ENCODE measurements at regions not wholly inside any gene's neighbourhood (a gene's known extent, or its start where the extent isn't known, plus 50 kb on each side); places are given as distances from the start of the nearest gene placed in this dataset.

DNA sequence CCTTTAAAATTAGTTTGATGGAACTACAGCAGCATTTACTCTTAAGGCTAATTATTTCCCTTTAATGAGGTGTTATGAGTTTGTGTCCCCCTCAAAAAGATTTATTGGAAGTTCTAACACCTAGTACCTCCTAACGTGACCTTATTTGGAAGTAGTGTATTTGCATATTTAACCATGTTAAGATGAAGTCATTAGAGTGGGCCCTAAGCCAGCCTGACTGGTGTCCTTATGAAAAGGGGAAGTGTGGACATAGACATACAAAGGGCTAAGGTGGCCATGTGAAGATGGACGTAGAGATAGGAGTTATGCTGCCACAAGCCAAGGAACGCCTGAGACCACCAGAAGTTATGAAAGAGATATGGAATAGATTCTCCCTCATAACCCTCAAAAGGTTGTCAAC is 985.4 kb upstream of the INTU start:
- H3K36me3 ChIP-seq (ENCODE audit: control insufficient read depth, insufficient read depth, low read length) = no peaks in the 10 kb centered on the region
- no peak overlapping the region for H2AFZ ChIP-seq (ENCODE audit: low read length)
- H3K27ac ChIP-seq (ENCODE audit: insufficient read depth, low read length) = no peak overlapping the region
- no peak overlapping the region for H3K4me2 ChIP-seq (ENCODE audit: extremely low read depth, insufficient read depth, low read length)
- no peak for DNase-seq (ENCODE audit: low read depth in 2 of 2)
- TF ChIP-seq EZH2 (IDR thresholded peaks at IDR 0.05; ENCODE audit: low read length, missing control alignments) = no peak
- TF ChIP-seq, protein P1, sequence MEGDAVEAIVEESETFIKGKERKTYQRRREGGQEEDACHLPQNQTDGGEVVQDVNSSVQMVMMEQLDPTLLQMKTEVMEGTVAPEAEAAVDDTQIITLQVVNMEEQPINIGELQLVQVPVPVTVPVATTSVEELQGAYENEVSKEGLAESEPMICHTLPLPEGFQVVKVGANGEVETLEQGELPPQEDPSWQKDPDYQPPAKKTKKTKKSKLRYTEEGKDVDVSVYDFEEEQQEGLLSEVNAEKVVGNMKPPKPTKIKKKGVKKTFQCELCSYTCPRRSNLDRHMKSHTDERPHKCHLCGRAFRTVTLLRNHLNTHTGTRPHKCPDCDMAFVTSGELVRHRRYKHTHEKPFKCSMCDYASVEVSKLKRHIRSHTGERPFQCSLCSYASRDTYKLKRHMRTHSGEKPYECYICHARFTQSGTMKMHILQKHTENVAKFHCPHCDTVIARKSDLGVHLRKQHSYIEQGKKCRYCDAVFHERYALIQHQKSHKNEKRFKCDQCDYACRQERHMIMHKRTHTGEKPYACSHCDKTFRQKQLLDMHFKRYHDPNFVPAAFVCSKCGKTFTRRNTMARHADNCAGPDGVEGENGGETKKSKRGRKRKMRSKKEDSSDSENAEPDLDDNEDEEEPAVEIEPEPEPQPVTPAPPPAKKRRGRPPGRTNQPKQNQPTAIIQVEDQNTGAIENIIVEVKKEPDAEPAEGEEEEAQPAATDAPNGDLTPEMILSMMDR (conservative IDR thresholded peaks at IDR 0.05 in 1 of 2, IDR thresholded peaks at IDR 0.05 in 1 of 2; ENCODE audit: low read depth in 1 of 2, low read length in 2 of 2) = no peak
- H3K9ac ChIP-seq (ENCODE audit: insufficient read depth, low read length) = no peak overlapping the region
- H3K4me1 ChIP-seq (ENCODE audit: control insufficient read depth, extremely low read depth, insufficient read depth, low read length) = no peaks in the 10 kb centered on the region
- H4K20me1 ChIP-seq (ENCODE audit: control insufficient read depth, extremely low read depth, insufficient read depth, low read length) = no peaks in the 10 kb centered on the region
- H3K9me3 ChIP-seq (ENCODE audit: control insufficient read depth, insufficient read depth, low read depth, low read length) = no peaks in the 10 kb centered on the region
- no peaks in the 10 kb centered on the region for H3K79me2 ChIP-seq (ENCODE audit: control insufficient read depth, insufficient read depth, low read length)
- H3K4me3 ChIP-seq (replicated peaks in 1 of 4; ENCODE audit: control extremely low read depth in 1 of 4, insufficient read depth in 1 of 4, low read depth in 3 of 4, low read length in 4 of 4) = no peak overlapping the region
- no peaks in the 10 kb centered on the region for H3K27me3 ChIP-seq (ENCODE audit: control insufficient read depth, insufficient read depth, low read length)

DNA sequence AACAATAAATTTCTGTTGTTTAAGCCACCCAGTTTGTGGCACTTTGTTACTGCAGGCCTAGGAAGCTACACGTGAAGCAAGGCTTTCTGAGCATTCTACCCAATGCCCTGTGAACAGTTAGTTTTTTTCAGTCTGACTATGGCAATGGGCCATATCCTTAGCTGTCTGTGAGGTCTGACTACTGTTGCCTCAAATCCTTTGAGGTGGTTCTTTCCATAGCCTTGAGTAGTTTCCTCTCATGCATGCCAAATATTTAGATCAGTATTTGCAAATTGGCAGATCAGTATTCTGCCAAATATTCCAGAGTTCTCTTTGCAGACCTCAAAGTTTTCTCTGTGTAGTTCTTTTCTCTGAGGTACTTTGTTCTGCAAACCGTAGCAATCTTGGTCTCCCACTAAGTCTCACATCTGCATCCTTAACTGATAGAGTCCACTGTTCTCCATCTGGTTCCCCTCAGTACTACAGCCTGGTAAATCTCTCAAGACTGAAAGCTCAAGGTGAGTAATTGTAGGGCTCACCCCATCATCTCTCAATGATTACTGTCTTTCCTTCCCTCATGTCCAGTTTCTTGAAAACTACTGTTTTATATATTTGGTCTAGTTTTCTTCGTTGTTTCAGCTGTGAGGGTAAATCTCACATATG is 984.9 kb upstream of the INTU start:
- Histone ChIP-seq H3K9ac (ENCODE audit: insufficient read depth, low read length) (no peak overlapping the region), H3K27me3 (ENCODE audit: control insufficient read depth, insufficient read depth, low read length) (no peaks in the 10 kb centered on the region), H3K36me3 (ENCODE audit: control insufficient read depth, insufficient read depth, low read length) (no peaks in the 10 kb centered on the region), H3K9me3 (ENCODE audit: control insufficient read depth, insufficient read depth, low read depth, low read length) (no peaks in the 10 kb centered on the region), H4K20me1 (ENCODE audit: control insufficient read depth, extremely low read depth, insufficient read depth, low read length) (no peaks in the 10 kb centered on the region), H3K27ac (ENCODE audit: insufficient read depth, low read length) (no peak overlapping the region), H3K79me2 (ENCODE audit: control insufficient read depth, insufficient read depth, low read length) (no peaks in the 10 kb centered on the region), H3K4me3 (replicated peaks in 1 of 4; ENCODE audit: control extremely low read depth in 1 of 4, insufficient read depth in 1 of 4, low read depth in 3 of 4, low read length in 4 of 4) (no peak overlapping the region), H3K4me2 (ENCODE audit: extremely low read depth, insufficient read depth, low read length) (no peak overlapping the region), H3K4me1 (ENCODE audit: control insufficient read depth, extremely low read depth, insufficient read depth, low read length) (no peaks in the 10 kb centered on the region), H2AFZ (ENCODE audit: low read length) (no peak overlapping the region)
- TF ChIP-seq EZH2 (IDR thresholded peaks at IDR 0.05; ENCODE audit: low read length, missing control alignments) = no peak
- TF ChIP-seq, protein P1 (conservative IDR thresholded peaks at IDR 0.05 in 1 of 2, IDR thresholded peaks at IDR 0.05 in 1 of 2; ENCODE audit: low read depth in 1 of 2, low read length in 2 of 2) = no peak
- DNase-seq (ENCODE audit: low read depth in 2 of 2) = peak; percentile 17 to 73

DNA sequence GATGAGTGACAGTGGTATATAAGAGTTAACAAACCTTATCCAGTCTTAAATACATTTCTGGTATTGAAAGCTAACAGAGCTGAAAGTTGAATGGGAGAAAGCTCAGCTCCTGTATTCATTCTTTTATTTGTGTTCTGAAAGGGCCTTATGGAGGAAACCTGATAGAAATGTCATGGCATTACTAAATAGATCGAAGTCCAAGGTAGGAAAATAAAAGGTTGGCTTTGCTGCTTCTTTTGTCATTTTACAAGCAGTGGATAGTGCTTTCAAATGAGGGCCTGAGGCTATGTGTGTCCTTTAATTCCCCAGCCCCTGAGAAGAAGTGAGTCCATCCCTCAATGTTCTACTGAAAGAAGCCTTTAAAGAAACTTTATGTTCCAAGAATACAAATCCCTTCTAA is 974.3 kb upstream of the INTU start:
- no peaks in the 10 kb centered on the region for H4K20me1 ChIP-seq (ENCODE audit: control insufficient read depth, extremely low read depth, insufficient read depth, low read length)
- no peaks in the 10 kb centered on the region for H3K27me3 ChIP-seq (ENCODE audit: control insufficient read depth, insufficient read depth, low read length)
- H3K9me3 ChIP-seq (ENCODE audit: control insufficient read depth, insufficient read depth, low read depth, low read length) = no peaks in the 10 kb centered on the region
- H2AFZ ChIP-seq (ENCODE audit: low read length) = no peak overlapping the region
- no peaks in the 10 kb centered on the region for H3K4me1 ChIP-seq (ENCODE audit: control insufficient read depth, extremely low read depth, insufficient read depth, low read length)
- no peaks in the 10 kb centered on the region for H3K79me2 ChIP-seq (ENCODE audit: control insufficient read depth, insufficient read depth, low read length)
- H3K36me3 ChIP-seq (ENCODE audit: control insufficient read depth, insufficient read depth, low read length) = no peaks in the 10 kb centered on the region
- H3K9ac ChIP-seq (ENCODE audit: insufficient read depth, low read length) = no peak overlapping the region
- no peak overlapping the region for H3K27ac ChIP-seq (ENCODE audit: insufficient read depth, low read length)
- no peak overlapping the region for H3K4me2 ChIP-seq (ENCODE audit: extremely low read depth, insufficient read depth, low read length)
- DNase-seq (ENCODE audit: low read depth in 2 of 2) = no peak
- no peak overlapping the region for H3K4me3 ChIP-seq (replicated peaks in 1 of 4; ENCODE audit: control extremely low read depth in 1 of 4, insufficient read depth in 1 of 4, low read depth in 3 of 4, low read length in 4 of 4)
- TF ChIP-seq, protein P1 (conservative IDR thresholded peaks at IDR 0.05 in 1 of 2, IDR thresholded peaks at IDR 0.05 in 1 of 2; ENCODE audit: low read depth in 1 of 2, low read length in 2 of 2) = no peak
- TF ChIP-seq EZH2 (IDR thresholded peaks at IDR 0.05; ENCODE audit: low read length, missing control alignments) = no peak

Measured in fibroblast of lung (primary cell).